GM21723 (cell line): ENCODE measurements at regions not wholly inside any gene's neighbourhood (a gene's known extent, or its start where the extent isn't known, plus 50 kb on each side); places are given as distances from the start of the nearest gene placed in this dataset.
"Not testable (repeated sequence)": the region's sequence is repeated elsewhere in the genome, so short reads cannot be mapped to it uniquely, and the experiment has no call there.

ENCODE experiments used
- ATAC-seq: cut with Tn5 transposase; IDR thresholded peaks from one replicate; pipeline ENCODE4 v1.9.1; 2021; ENCODE audit warnings: mild to moderate bottlenecking, moderate library complexity; ENCODE audit not compliant: unreplicated experiment

GRCh38 chr14:84074626-84075025 is 1455.3 kb upstream of the FLRT2 start:
- no peak for ATAC-seq

GRCh38 chr14:84080944-84081343 is 1449.0 kb upstream of the FLRT2 start:
- no peak for ATAC-seq

- ATAC-seq = no peak
Measured at GRCh38 chr14:84084056-84084630, 1445.8 kb upstream of the FLRT2 start.

- no peak for ATAC-seq
Measured at GRCh38 chr14:84085493-84085892, 1444.5 kb upstream of the FLRT2 start.

- ATAC-seq = no peak
Measured at GRCh38 chr14:84086714-84087113, 1443.2 kb upstream of the FLRT2 start.

GRCh38 chr14:84087986-84088531 is 1441.9 kb upstream of the FLRT2 start:
- no peak for ATAC-seq

- no peak for ATAC-seq
Measured at GRCh38 chr14:84090837-84091236, 1439.1 kb upstream of the FLRT2 start.

GRCh38 chr14:84095681-84096080 is 1434.3 kb upstream of the FLRT2 start:
- no peak for ATAC-seq

- ATAC-seq = no peak
Measured at GRCh38 chr14:84098261-84098660, 1431.7 kb upstream of the FLRT2 start.

GRCh38 chr14:84099560-84099959 is 1430.4 kb upstream of the FLRT2 start:
- not testable (repeated sequence) for ATAC-seq

- ATAC-seq = no peak
Measured at GRCh38 chr14:84107835-84108343, 1422.1 kb upstream of the FLRT2 start.

GRCh38 chr14:84108746-84109457 is 1421.0 kb upstream of the FLRT2 start:
- ATAC-seq = no peak

- ATAC-seq = no peak
Measured at GRCh38 chr14:84112589-84112988, 1417.4 kb upstream of the FLRT2 start.

- ATAC-seq = no peak
Measured at GRCh38 chr14:84125676-84126075, 1404.3 kb upstream of the FLRT2 start.

- ATAC-seq = no peak
Measured at GRCh38 chr14:84127495-84127894, 1402.4 kb upstream of the FLRT2 start.

- ATAC-seq = no peak
Measured at GRCh38 chr14:84128050-84128449, 1401.9 kb upstream of the FLRT2 start.

GRCh38 chr14:84129007-84129406 is 1400.9 kb upstream of the FLRT2 start:
- ATAC-seq = no peak

- ATAC-seq = no peak
Measured at GRCh38 chr14:84129941-84130340, 1400.0 kb upstream of the FLRT2 start.

GRCh38 chr14:84131924-84132323 is 1398.0 kb upstream of the FLRT2 start:
- no peak for ATAC-seq

GRCh38 chr14:84144166-84144565 is 1385.8 kb upstream of the FLRT2 start:
- no peak for ATAC-seq

- no peak for ATAC-seq
Measured at GRCh38 chr14:84152452-84152851, 1377.5 kb upstream of the FLRT2 start.

GRCh38 chr14:84162633-84163032 is 1367.3 kb upstream of the FLRT2 start:
- ATAC-seq = no peak
